ENCODE measurements at regions not wholly inside any gene's neighbourhood (a gene's known extent, or its start where the extent isn't known, plus 50 kb on each side); places are given as distances from the start of the nearest gene placed in this dataset.

- no peak for DNase-seq (ENCODE audit: low read depth)
- no peak for TF ChIP-seq CTCF (conservative IDR thresholded peaks at IDR 0.05; ENCODE audit: low read depth, low read length)
- H3K4me3 ChIP-seq (ENCODE audit: low read length) = no peak overlapping the region
Observed at GRCh38 chr14:39563361-39563760, 131.1 kb upstream of the FBXO33 start.

GRCh38 chr14:39562175-39562574 lies 129.9 kb upstream of the FBXO33 start:
- H3K4me3 ChIP-seq (ENCODE audit: low read length) = no peak overlapping the region
- no peak for DNase-seq (ENCODE audit: low read depth)
- no peak for TF ChIP-seq CTCF (conservative IDR thresholded peaks at IDR 0.05; ENCODE audit: low read depth, low read length)

- H3K4me3 ChIP-seq (ENCODE audit: low read length) = no peak overlapping the region
- no peak for TF ChIP-seq CTCF (conservative IDR thresholded peaks at IDR 0.05; ENCODE audit: low read depth, low read length)
- DNase-seq (ENCODE audit: low read depth) = no peak
Observed at GRCh38 chr14:39558525-39558924, 126.3 kb upstream of the FBXO33 start.

GRCh38 chr14:39555749-39556148 lies 123.5 kb upstream of the FBXO33 start:
- no peak for DNase-seq (ENCODE audit: low read depth)
- H3K4me3 ChIP-seq (ENCODE audit: low read length) = no peak overlapping the region
- no peak for TF ChIP-seq CTCF (conservative IDR thresholded peaks at IDR 0.05; ENCODE audit: low read depth, low read length)

DNA sequence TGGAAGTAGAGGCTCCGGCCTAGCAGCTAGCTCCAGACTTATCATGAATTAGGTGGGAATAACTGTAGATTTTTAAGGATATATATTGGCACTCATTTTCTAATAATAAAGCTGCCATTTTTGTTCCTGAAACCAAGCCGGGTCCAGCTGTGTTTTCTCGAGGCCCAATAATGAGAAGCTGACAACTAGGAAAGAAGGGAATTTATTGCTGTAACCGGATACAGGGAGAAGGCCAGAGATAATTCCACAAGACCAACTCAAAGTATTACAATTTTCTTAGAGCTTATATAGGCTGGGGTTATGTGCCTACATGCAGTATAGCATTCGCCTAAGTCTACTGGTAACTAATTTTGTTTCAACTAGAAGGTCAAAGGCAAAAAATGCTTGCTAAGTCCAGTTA lies 122.3 kb upstream of the FBXO33 start:
- no peak overlapping the region for H3K4me3 ChIP-seq (ENCODE audit: low read length)
- TF ChIP-seq CTCF (conservative IDR thresholded peaks at IDR 0.05; ENCODE audit: low read depth, low read length) = no peak
- DNase-seq (ENCODE audit: low read depth) = no peak

DNA sequence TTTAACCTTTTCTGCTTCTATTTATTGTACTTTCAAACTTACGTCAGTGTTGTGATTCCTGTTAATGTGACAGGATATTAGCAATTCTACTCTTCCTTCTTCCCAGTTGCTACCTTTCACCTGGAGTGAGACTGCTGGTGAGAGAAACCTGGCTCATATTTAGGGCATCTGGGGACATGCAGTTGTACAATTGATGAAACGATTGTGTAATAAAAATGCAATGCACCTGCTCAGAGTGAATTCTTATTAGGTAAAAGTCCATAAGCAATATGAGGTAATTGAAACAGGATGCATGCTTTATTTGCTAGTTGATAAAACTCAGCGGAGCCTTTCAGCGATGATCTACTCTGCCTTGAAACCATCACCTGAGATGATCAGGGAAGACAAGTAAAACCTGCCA lies 116.1 kb upstream of the FBXO33 start:
- no peak for TF ChIP-seq CTCF (conservative IDR thresholded peaks at IDR 0.05; ENCODE audit: low read depth, low read length)
- H3K4me3 ChIP-seq (ENCODE audit: low read length) = no peak overlapping the region

GRCh38 chr14:39547845-39548244 lies 115.6 kb upstream of the FBXO33 start:
- no peak for DNase-seq (ENCODE audit: low read depth)
- no peak for TF ChIP-seq CTCF (conservative IDR thresholded peaks at IDR 0.05; ENCODE audit: low read depth, low read length)
- no peak overlapping the region for H3K4me3 ChIP-seq (ENCODE audit: low read length)

More for the DNA sequence above, 116.1 kb upstream of the FBXO33 start:
- DNase-seq (ENCODE audit: low read depth) = no peak
